HG03066 (cell line): ENCODE measurements at regions not wholly inside any gene's neighbourhood (a gene's known extent, or its start where the extent isn't known, plus 50 kb on each side); places are given as distances from the start of the nearest gene placed in this dataset.
"Not testable (repeated sequence)": the region's sequence is repeated elsewhere in the genome, so short reads cannot be mapped to it uniquely, and the experiment has no call there.

ENCODE experiments used
- ATAC-seq: cut with Tn5 transposase; IDR thresholded peaks from one replicate; pipeline ENCODE4 v1.9.1; 2021; ENCODE audit warnings: low read depth; ENCODE audit not compliant: unreplicated experiment

GRCh38 chr1:96220651-96221050, 500.9 kb upstream of the PTBP2 start:
- no peak for ATAC-seq

- ATAC-seq = no peak
Observed at GRCh38 chr1:96222701-96223100, 498.9 kb upstream of the PTBP2 start.

GRCh38 chr1:96224229-96224628, 497.4 kb upstream of the PTBP2 start:
- ATAC-seq = not testable (repeated sequence)

DNA sequence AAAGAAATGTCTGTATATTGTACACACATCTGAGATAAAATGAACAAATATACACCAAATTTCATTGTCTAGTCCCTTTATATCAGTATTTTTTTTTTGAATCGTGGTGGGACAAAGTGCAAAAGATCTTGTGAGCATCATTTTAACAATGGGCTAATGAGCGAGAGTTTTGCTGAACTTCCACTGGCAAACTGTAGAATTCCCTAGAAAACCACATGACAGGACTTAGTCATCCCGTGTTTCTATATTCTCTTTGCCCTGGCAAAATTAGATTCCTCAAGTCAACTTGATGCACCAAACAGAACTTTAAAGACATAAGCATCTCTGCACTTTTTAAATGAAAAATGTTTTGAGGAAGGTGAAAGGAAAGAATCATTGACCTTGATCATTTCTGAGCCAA, 488.2 kb upstream of the PTBP2 start:
- ATAC-seq = no peak

DNA sequence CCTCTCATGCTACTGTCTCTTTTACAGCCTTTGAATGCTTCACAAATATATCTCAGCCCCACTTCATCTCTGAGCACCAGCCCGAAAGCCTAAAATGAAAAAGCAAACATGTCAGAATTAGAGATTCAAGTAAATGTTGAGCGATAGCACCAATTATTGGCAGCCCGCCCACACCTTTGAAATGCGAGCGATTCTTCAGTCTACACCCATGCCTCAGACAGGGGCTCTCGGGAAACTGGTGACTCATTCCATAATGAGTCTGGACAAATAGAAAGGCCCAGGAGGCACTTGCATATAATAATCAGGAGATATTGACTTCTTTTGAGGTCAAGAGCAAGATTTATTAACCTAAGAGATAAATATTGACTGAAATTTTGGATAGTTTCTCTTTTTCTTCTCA, 487.3 kb upstream of the PTBP2 start:
- no peak for ATAC-seq

GRCh38 chr1:96236156-96236739, 485.3 kb upstream of the PTBP2 start:
- ATAC-seq = no peak

- no peak for ATAC-seq
Observed at GRCh38 chr1:96238426-96238825, 483.2 kb upstream of the PTBP2 start.

GRCh38 chr1:96240438-96240837, 481.1 kb upstream of the PTBP2 start:
- ATAC-seq = no peak

GRCh38 chr1:96253246-96254035, 468.1 kb upstream of the PTBP2 start:
- ATAC-seq = no peak

- ATAC-seq = no peak
Observed at GRCh38 chr1:96256130-96256790, 465.3 kb upstream of the PTBP2 start.

DNA sequence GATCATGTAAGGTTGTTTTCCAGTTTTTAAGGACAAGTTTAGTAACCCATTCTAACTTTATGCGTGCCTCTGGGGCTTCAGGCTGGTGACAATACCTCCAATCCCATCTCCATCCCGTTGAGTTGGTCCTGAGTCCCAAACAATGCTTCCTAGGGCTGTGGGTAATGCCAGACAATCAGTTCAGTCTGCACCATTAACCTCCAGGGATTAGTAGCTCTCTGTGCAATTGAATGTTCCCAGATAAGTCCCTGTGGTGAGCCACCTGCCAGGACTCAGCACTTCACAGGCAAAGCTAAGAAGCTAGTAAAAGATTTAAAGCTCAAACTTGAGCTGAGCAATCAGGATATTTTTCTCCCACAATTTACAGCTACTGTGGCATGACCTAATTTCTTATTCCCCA, 462.2 kb upstream of the PTBP2 start:
- ATAC-seq = no peak

GRCh38 chr1:96281491-96281890, 440.1 kb upstream of the PTBP2 start:
- ATAC-seq = no peak

- ATAC-seq = no peak
Observed at GRCh38 chr1:96290033-96290432, 431.6 kb upstream of the PTBP2 start.

- no peak for ATAC-seq
Observed at GRCh38 chr1:96290801-96291200, 430.8 kb upstream of the PTBP2 start.

GRCh38 chr1:96291468-96291867, 430.1 kb upstream of the PTBP2 start:
- no peak for ATAC-seq

DNA sequence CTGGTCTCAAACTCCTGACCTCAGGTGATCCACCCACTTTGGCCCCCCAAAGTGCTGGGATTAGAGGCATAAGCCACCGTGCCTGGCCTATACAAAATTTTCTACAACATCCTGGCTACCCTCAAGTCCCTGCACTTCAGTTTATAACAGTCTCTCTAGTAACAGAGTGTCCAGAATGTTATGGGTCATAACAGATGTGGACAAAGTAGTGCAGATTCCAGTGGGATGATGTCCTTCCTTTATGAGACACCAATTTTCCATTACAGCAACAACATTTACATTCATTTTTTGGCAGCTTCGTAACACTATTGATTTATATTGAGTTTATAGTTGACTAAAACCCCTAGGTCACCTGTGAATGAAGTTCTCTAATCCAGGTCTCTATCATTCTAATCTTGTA, 429.4 kb upstream of the PTBP2 start:
- ATAC-seq = no peak

GRCh38 chr1:96296991-96297390, 424.6 kb upstream of the PTBP2 start:
- no peak for ATAC-seq

DNA sequence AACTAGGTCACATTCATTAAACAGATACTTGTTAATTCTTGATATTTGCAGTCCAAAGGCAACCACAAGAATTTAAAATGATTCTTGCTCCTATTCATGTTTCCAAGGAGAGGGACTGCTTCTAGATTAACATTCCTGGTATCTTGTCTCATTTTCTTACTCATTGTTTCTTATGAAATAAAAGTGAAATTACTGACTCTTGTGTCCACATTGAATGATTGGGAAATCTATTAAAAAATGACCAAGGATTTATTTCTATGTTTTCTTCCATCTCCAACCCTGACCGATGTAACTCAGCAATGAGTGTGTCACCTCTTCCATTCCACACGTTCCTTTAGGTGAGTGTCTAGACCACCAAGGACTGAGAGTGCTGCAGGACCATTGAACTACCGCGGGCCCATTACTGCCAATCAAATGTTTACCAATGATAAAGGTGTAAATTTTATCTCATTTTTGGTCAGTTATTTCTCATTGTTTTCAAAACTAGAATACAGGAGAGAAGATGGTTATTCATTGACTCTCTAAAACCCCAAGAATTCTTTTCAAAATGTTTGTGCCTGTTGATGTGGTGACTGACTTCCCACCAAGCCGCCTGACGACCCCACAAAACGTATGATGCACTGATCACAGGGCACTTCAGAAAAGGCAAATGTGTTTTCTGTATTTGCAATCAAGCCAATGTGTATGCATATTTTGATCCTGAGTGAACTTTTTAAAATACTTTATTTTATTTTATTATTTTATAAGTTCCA, 414.6 kb upstream of the PTBP2 start:
- ATAC-seq = no peak

GRCh38 chr1:96308314-96308713, 413.3 kb upstream of the PTBP2 start:
- ATAC-seq = no peak

GRCh38 chr1:96309783-96310182, 411.8 kb upstream of the PTBP2 start:
- ATAC-seq = no peak

DNA sequence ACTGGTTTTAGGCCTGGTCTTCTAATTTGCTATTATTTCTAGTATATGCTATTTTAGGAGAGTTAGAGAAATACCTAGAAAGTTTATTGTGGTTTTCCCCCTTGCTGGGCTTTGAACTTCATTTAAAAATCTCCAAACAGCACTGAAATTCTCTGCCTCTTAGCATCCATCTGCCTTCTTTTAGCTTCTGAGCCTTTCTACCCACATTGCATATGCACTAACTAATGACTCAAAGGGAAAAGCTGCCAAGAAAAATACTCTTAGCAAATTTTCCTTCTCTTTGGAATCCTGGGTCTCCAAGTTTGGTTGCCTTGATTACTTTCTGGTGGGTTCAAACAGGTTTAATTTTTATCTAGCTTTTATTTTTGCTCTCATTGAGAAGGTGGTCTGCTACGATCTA, 408.4 kb upstream of the PTBP2 start:
- ATAC-seq = no peak
